GM06990 (cell line): ENCODE measurements at regions not wholly inside any gene's neighbourhood (a gene's known extent, or its start where the extent isn't known, plus 50 kb on each side); places are given as distances from the start of the nearest gene placed in this dataset.

Source experiments
- DNase-seq: peaks from one replicate; pipeline ENCODE4 v3.0.0-alpha.2; 2011; ENCODE audit not compliant: insufficient read length; ENCODE audit errors: extremely low read depth
- H3K27me3 ChIP-seq: replicated peaks from 2 replicates; pipeline ENCODE4 v1.6.0; 2011; ENCODE audit warnings: low read length; ENCODE audit not compliant: control insufficient read depth, insufficient read depth
- H3K36me3 ChIP-seq: 2 replicates; pipeline ENCODE4 v1.5.1; 2011; ENCODE audit warnings: low read length; ENCODE audit not compliant: control insufficient read depth, insufficient read depth
- H3K4me3 ChIP-seq: replicated peaks from 2 replicates; pipeline ENCODE4 v1.5.1; 2011; ENCODE audit warnings: low read depth, mild to moderate bottlenecking, control low read depth, low read length
- CTCF ChIP-seq: IDR thresholded peaks from 2 replicates; pipeline ENCODE4 v1.5.1; 2011; ENCODE audit warnings: low read length, control low read depth, mild to moderate bottlenecking, inconsistent platforms; ENCODE audit not compliant: insufficient read depth, poor library complexity, severe bottlenecking

- no peak for DNase-seq
- Histone ChIP-seq H3K36me3 (no peaks in the 10 kb centered on the region), H3K27me3 (no peaks in the 10 kb centered on the region), H3K4me3 (no peak overlapping the region)
- no peak for TF ChIP-seq CTCF
Measured at GRCh38 chr2:14433946-14434495, 198.5 kb upstream of the LRATD1 start.

- TF ChIP-seq CTCF: no peak
- no peaks in the 10 kb centered on the region for H3K27me3 ChIP-seq
- H3K4me3 ChIP-seq: no peak overlapping the region
- no peaks in the 10 kb centered on the region for H3K36me3 ChIP-seq
- DNase-seq: no peak
Measured at GRCh38 chr2:14445670-14446069, 186.8 kb upstream of the LRATD1 start.

- no peaks in the 10 kb centered on the region for H3K27me3 ChIP-seq
- H3K4me3 ChIP-seq: no peak overlapping the region
- DNase-seq: no peak
- TF ChIP-seq CTCF: no peak
- no peaks in the 10 kb centered on the region for H3K36me3 ChIP-seq
Measured at GRCh38 chr2:14448340-14448739, 184.2 kb upstream of the LRATD1 start.

GRCh38 chr2:14451312-14451711 is 181.2 kb upstream of the LRATD1 start:
- no peak for DNase-seq
- H3K4me3 ChIP-seq: no peak overlapping the region

GRCh38 chr2:14454202-14454601 is 178.3 kb upstream of the LRATD1 start:
- DNase-seq: no peak
- Histone ChIP-seq H3K36me3 (no peaks in the 10 kb centered on the region), H3K4me3 (no peak overlapping the region), H3K27me3 (no peaks in the 10 kb centered on the region)
- no peak for TF ChIP-seq CTCF

More at GRCh38 chr2:14451312-14451711, 181.2 kb upstream of the LRATD1 start:
- H3K27me3 ChIP-seq: no peaks in the 10 kb centered on the region
- TF ChIP-seq CTCF: peak; percentile 27
- no peaks in the 10 kb centered on the region for H3K36me3 ChIP-seq

GRCh38 chr2:14459786-14460325 is 172.7 kb upstream of the LRATD1 start:
- Histone ChIP-seq H3K36me3 (no peaks in the 10 kb centered on the region), H3K27me3 (no peaks in the 10 kb centered on the region), H3K4me3 (no peak overlapping the region)
- DNase-seq: no peak
- no peak for TF ChIP-seq CTCF
